GM13977 (cell line): ENCODE measurements at regions not wholly inside any gene's neighbourhood (a gene's known extent, or its start where the extent isn't known, plus 50 kb on each side); places are given as distances from the start of the nearest gene placed in this dataset.

Source experiments
- DNase-seq: peaks from one replicate; pipeline ENCODE4 v3.0.0; 2012; ENCODE audit warnings: low spot score
- in situ Hi-C: fragments of 300-500 bp; cut with MboI; formaldehyde crosslinking; loops from one replicate; pipeline ENCODE4 v1.12.0; 2022; ENCODE audit warnings: low sequenced_read_pairs, low pct_unique_long_range_greater_than_20kb, mixed read lengths, inconsistent platforms; ENCODE audit not compliant: unreplicated experiment
- TF ChIP-seq, protein P1 (sequence below): IDR thresholded peaks from 2 replicates; pipeline ENCODE4 v1.5.1; 2012; ENCODE audit warnings: mild to moderate bottlenecking, control low read depth; ENCODE audit not compliant: insufficient read depth; ENCODE audit errors: extremely low read depth, missing control alignments

DNA sequence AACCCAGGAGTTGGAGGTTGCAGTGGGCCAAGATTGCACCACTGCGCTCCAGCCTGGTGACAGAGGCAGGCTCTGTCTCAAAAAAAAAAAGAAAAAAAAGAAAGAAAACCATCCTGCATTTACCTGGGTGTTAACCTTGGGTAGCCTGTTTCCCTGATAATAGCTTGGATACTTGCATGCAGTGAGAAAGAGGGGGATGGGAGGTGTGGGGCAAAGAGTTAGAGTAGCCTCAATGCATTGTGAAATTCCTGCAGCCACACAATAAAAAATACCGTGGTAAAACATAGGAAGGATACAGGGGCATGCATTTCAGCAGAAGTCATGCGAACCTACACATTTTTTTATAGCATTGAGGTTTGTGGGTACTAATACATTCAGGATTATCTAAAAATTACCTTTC, 76.6 kb upstream of the ZNF516 start:
- in situ Hi-C loops = no loop called here
- TF ChIP-seq, protein P1, sequence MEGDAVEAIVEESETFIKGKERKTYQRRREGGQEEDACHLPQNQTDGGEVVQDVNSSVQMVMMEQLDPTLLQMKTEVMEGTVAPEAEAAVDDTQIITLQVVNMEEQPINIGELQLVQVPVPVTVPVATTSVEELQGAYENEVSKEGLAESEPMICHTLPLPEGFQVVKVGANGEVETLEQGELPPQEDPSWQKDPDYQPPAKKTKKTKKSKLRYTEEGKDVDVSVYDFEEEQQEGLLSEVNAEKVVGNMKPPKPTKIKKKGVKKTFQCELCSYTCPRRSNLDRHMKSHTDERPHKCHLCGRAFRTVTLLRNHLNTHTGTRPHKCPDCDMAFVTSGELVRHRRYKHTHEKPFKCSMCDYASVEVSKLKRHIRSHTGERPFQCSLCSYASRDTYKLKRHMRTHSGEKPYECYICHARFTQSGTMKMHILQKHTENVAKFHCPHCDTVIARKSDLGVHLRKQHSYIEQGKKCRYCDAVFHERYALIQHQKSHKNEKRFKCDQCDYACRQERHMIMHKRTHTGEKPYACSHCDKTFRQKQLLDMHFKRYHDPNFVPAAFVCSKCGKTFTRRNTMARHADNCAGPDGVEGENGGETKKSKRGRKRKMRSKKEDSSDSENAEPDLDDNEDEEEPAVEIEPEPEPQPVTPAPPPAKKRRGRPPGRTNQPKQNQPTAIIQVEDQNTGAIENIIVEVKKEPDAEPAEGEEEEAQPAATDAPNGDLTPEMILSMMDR = no peak
- DNase-seq = no peak

DNA sequence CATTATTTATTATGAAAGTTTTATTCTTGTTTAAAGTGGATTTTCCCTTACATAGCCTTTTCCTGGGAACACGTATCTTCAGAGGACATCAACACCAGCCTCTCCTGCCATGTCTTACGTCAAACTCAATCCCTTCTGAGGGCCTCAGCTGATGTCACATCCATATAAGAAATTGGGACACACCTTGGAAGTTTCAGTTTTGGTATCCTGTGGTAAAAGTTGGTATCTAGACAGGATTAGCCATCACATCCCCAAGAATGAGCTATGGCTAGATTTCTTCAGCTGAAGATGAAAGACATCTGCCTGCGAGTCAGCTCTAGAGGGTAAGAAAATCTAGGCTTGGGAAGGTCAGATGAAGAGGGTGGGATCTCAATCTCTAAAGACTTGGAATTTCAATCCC, 75.8 kb upstream of the ZNF516 start:
- in situ Hi-C loops = no loop called here
- DNase-seq = no peak
- TF ChIP-seq, protein P1 = no peak

DNA sequence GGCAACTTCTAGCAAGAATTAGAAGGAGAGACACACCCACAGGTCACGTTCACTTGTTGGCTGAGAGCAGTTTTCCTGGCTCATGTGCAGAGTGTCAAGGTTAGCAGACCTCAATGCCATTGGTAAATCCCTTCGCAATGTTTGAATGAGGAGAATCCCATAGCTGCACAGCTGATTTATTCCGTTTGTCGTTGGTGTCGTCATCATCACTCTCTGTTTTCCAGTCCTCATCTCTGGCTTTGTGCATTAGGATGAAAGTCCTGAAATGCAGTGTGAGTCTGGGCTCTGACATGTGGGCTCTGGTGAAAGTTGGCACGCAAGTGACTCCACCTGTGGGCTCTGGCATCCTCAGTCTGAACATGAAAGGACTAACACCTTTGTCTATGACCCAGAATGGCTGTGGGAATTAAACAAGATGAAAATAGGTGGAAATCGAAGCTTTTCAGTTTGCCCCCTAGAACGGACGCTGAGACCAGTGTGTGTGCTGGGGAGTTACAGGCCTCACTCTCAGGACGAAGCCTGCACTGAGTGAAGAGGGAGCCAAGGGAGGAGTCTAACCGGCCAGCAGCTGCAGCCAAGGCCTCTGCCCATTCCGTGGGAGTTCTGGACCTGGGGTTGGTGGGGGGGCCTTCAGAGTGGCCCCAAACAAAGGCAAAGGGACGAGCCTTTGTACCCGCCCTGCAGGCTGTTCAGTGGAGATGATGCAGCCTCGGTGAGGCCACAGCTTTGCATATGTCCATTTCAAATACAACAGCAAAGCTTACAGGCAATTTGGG, 74.8 kb upstream of the ZNF516 start:
- DNase-seq = no peak
- TF ChIP-seq, protein P1 = no peak
- in situ Hi-C loops = no loop called here

DNA sequence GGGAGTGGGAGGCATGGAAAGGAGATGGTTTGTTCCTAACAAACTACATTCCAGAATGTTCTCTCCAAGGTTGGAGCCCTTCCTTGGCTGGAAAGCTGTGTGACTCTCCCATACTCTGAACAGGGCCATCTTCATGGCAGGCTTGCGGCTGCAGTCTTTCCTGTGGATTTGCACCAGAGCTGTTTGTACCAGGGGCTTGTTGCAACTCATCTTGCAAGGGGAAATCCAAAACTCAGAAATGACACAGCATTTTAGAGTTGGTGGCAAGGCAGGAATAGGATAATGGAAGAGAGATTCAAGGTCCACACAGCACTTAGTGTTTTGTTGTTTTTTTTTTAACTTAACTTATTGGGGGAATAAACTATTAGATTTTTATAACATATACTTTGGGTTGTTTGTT, 73.7 kb upstream of the ZNF516 start:
- in situ Hi-C loops = no loop called here
- DNase-seq = no peak
- TF ChIP-seq, protein P1 = no peak

DNA sequence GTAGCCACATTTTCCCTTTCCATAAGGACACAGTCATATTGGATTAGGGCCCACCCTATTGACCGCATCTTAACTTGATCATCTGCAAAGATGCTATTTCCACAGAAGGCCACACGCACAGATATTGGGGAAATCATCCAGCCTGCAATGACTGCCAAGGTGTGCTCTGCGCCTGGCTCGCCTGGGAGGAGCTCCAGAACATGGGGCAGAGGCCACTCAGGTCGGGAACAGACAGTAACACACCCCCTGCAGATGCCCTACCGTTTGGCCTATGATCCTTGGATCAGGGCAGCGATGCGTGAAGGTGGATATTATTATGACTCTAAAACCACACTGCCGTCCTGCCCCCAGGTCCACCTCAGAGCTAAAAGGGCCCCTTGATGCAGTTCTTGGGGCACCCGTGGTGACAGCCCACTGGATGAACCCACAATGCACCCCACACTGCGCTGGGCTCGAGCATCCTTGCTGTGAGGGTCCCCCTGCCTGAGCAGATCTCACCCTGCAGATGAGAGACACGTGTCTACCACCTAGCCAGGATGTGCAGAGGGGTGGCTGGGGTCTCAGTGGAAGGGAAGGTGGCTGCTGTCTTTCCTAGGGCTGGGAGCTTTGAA, 72.9 kb upstream of the ZNF516 start:
- no peak for DNase-seq
- in situ Hi-C loops = no loop called here
- TF ChIP-seq, protein P1 = no peak

DNA sequence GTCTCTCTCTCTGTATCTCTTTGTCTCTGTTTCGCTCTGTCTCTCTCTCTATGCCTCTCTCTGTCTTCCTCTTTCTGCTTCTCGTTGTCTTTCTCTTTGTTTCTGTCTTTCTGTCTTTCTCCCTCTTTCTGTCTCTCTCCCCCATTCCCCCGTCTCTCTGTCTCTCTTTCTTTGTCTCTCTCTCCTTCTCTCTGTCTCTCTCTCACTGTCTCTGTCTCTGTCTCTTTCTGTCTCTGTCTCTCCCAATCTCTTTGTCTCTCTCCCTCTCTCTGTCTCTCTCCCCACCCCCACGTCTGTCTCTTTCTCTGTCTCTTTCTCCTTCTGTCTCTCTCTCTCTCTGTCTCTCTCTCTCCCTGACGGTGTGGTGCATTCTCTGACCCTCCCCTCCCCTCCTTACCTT, 71.9 kb upstream of the ZNF516 start:
- DNase-seq = no peak
- in situ Hi-C loops = no loop called here
- TF ChIP-seq, protein P1 = no peak
